Astrocyte (in vitro differentiated cells and primary cell): ENCODE measurements at regions not wholly inside any gene's neighbourhood (a gene's known extent, or its start where the extent isn't known, plus 50 kb on each side); places are given as distances from the start of the nearest gene placed in this dataset.

Experiments used
- DNase-seq: peaks from one replicate; pipeline ENCODE4 v3.0.0-alpha.2; 2010; ENCODE audit warnings: low read depth
- FAIRE-seq: peaks from 2 replicates; lab custom pipeline; 2011; peaks lifted over from hg19 to GRCh38; lab: Jason Lieb, UNC
- H2AFZ ChIP-seq: 2 replicates; pipeline ENCODE4 v1.6.0; 2012; ENCODE audit warnings: low read depth, low read length, inconsistent platforms
- H3K27ac ChIP-seq: 2 replicates; pipeline ENCODE4 v1.5.1; 2011; ENCODE audit warnings: low read depth, low read length, inconsistent platforms
- H3K27me3 ChIP-seq: 2 replicates; pipeline ENCODE4 v1.6.0; 2011; ENCODE audit warnings: low read length, inconsistent platforms; ENCODE audit not compliant: insufficient read depth
- H3K36me3 ChIP-seq: 2 replicates; pipeline ENCODE4 v1.5.1; 2011; ENCODE audit warnings: low read length, inconsistent platforms; ENCODE audit not compliant: insufficient read depth
- H3K4me1 ChIP-seq: 2 replicates; pipeline ENCODE4 v1.5.1; 2011; ENCODE audit warnings: low read length, inconsistent platforms; ENCODE audit not compliant: insufficient read depth
- H3K4me2 ChIP-seq: 2 replicates; pipeline ENCODE4 v1.6.0; 2012; ENCODE audit warnings: low read length, inconsistent platforms
- H3K4me3 ChIP-seq: 2 replicates; pipeline ENCODE4 v1.5.1; 2011; ENCODE audit warnings: low read depth, mild to moderate bottlenecking, low read length, inconsistent platforms; ENCODE audit not compliant: insufficient read depth
- H3K79me2 ChIP-seq: 2 replicates; pipeline ENCODE4 v1.6.0; 2012; ENCODE audit warnings: mild to moderate bottlenecking, low read length, inconsistent platforms; ENCODE audit not compliant: insufficient read depth
- H3K9ac ChIP-seq: 2 replicates; pipeline ENCODE4 v1.6.0; 2012; ENCODE audit warnings: mild to moderate bottlenecking, low read length, inconsistent platforms
- H3K9me3 ChIP-seq: 2 replicates; pipeline ENCODE4 v1.5.1; 2012; ENCODE audit warnings: low read depth, mild to moderate bottlenecking, low read length, inconsistent platforms; ENCODE audit not compliant: insufficient read depth
- H4K20me1 ChIP-seq: 2 replicates; pipeline ENCODE4 v1.6.0; 2012; ENCODE audit warnings: low read length, inconsistent platforms; ENCODE audit not compliant: insufficient read depth
- H3K27ac Mint-ChIP-seq: one replicate; pipeline ENCODE4 v1.8.0; 2021; ENCODE audit warnings: mild to moderate bottlenecking, mixed read lengths; ENCODE audit not compliant: unreplicated experiment
- H3K27me3 Mint-ChIP-seq: one replicate; pipeline ENCODE4 v1.8.0; 2021; ENCODE audit warnings: low read depth, mixed read lengths; ENCODE audit not compliant: unreplicated experiment
- H3K36me3 Mint-ChIP-seq: one replicate; pipeline ENCODE4 v1.8.0; 2021; ENCODE audit warnings: low read depth, mixed read lengths; ENCODE audit not compliant: unreplicated experiment
- H3K4me1 Mint-ChIP-seq: one replicate; pipeline ENCODE4 v1.8.0; 2021; ENCODE audit warnings: low read depth, mixed read lengths; ENCODE audit not compliant: unreplicated experiment
- H3K4me3 Mint-ChIP-seq: one replicate; pipeline ENCODE4 v1.8.0; 2021; ENCODE audit warnings: mild to moderate bottlenecking, moderate library complexity, mixed read lengths; ENCODE audit not compliant: unreplicated experiment
- H3K9me3 Mint-ChIP-seq: one replicate; pipeline ENCODE4 v1.8.0; 2021; ENCODE audit warnings: mild to moderate bottlenecking, mixed read lengths; ENCODE audit not compliant: unreplicated experiment
- EZH2 ChIP-seq: IDR thresholded peaks from 2 replicates; pipeline ENCODE4 v1.6.1; 2012; ENCODE audit warnings: mild to moderate bottlenecking, low read length, inconsistent platforms; ENCODE audit not compliant: insufficient read depth
- TF ChIP-seq, protein P1 (sequence below): IDR thresholded peaks from 2 replicates; pipeline ENCODE4 v1.5.1; 2011; ENCODE audit warnings: low read depth, mild to moderate bottlenecking, inconsistent platforms, low read length, moderate library complexity; ENCODE audit not compliant: insufficient read depth

DNA sequence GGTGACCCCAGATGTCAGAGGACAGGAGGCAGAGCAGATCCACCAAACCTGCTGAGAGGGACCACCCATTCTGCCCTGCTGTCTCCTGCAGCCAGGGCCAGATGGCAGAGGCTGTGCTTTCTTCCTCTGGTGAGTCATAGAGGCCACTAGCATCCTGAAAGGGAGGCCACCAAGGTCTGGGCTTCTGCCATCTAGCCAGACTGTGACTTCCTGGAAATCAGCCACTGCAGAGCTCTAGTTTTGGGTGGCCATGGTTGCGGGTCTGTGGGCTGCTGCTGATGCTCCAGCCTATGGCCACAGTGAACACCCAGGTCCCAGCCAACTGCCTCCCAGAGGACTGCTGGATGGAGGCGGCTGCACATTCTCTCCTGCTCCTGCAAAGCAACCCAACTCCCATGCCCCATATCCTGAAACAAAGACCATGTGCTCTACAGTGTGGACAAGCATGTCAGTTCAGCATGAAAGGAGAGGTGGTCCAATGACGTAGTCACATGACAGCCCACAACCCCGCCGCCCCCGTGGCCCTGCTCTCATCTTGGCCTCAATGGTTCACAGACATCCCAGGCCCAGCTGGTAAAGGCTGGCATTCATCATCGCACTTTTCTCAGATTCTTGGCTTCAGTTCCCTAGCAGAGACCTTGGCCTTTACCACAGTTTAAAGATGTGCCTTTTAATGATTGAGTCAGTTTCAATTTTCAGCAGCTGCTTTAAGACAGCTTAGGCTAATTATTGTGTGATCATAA lies 73.9 kb upstream of the CXCL12 start:
- no peak overlapping the region for H2AFZ ChIP-seq
- H3K4me1 Mint-ChIP-seq: peaks cover 1% of the 10 kb centered on the region
- no peak for FAIRE-seq

GRCh38 chr10:44459671-44460070 lies 74.8 kb upstream of the CXCL12 start:
- H3K27me3 ChIP-seq: no peaks in the 10 kb centered on the region
- Mint-ChIP-seq H3K4me1 (peaks cover 1% of the 10 kb centered on the region), H3K27me3 (peaks cover 11% of the 10 kb centered on the region), H3K4me3 (no peak overlapping the region), H3K27ac (no peak overlapping the region), H3K36me3 (no peaks in the 10 kb centered on the region), H3K9me3 (peaks cover 8% of the 10 kb centered on the region)
- FAIRE-seq (no peak), DNase-seq (no peak)
- no peaks in the 10 kb centered on the region for H3K4me1 ChIP-seq
- H3K36me3 ChIP-seq: no peaks in the 10 kb centered on the region
- H2AFZ ChIP-seq: no peak overlapping the region
- no peak for TF ChIP-seq EZH2
- TF ChIP-seq, protein P1, sequence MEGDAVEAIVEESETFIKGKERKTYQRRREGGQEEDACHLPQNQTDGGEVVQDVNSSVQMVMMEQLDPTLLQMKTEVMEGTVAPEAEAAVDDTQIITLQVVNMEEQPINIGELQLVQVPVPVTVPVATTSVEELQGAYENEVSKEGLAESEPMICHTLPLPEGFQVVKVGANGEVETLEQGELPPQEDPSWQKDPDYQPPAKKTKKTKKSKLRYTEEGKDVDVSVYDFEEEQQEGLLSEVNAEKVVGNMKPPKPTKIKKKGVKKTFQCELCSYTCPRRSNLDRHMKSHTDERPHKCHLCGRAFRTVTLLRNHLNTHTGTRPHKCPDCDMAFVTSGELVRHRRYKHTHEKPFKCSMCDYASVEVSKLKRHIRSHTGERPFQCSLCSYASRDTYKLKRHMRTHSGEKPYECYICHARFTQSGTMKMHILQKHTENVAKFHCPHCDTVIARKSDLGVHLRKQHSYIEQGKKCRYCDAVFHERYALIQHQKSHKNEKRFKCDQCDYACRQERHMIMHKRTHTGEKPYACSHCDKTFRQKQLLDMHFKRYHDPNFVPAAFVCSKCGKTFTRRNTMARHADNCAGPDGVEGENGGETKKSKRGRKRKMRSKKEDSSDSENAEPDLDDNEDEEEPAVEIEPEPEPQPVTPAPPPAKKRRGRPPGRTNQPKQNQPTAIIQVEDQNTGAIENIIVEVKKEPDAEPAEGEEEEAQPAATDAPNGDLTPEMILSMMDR: no peak
- no peaks in the 10 kb centered on the region for H3K79me2 ChIP-seq
- no peak overlapping the region for H3K9ac ChIP-seq
- H3K4me2 ChIP-seq: no peak overlapping the region
- no peaks in the 10 kb centered on the region for H3K9me3 ChIP-seq
- H3K4me3 ChIP-seq: no peak overlapping the region
- H3K27ac ChIP-seq: no peak overlapping the region
- no peaks in the 10 kb centered on the region for H4K20me1 ChIP-seq

More for the DNA sequence above, 73.9 kb upstream of the CXCL12 start:
- Histone ChIP-seq H3K9me3 (no peaks in the 10 kb centered on the region), H3K27ac (no peak overlapping the region), H3K9ac (no peak overlapping the region), H3K27me3 (no peaks in the 10 kb centered on the region), H4K20me1 (no peaks in the 10 kb centered on the region), H3K36me3 (no peaks in the 10 kb centered on the region), H3K4me3 (no peak overlapping the region), H3K4me1 (no peaks in the 10 kb centered on the region), H3K4me2 (no peak overlapping the region), H3K79me2 (no peaks in the 10 kb centered on the region)
- no peak overlapping the region for H3K4me3 Mint-ChIP-seq
- H3K9me3 Mint-ChIP-seq: peaks cover 8% of the 10 kb centered on the region
- no peak overlapping the region for H3K27ac Mint-ChIP-seq
- DNase-seq: no peak
- H3K27me3 Mint-ChIP-seq: peaks cover 11% of the 10 kb centered on the region
- H3K36me3 Mint-ChIP-seq: no peaks in the 10 kb centered on the region
- TF ChIP-seq, protein P1: no peak
- TF ChIP-seq EZH2: no peak

GRCh38 chr10:44460416-44460815 lies 75.5 kb upstream of the CXCL12 start:
- Mint-ChIP-seq H3K4me1 (peaks cover 5% of the 10 kb centered on the region), H3K36me3 (no peaks in the 10 kb centered on the region), H3K27ac (no peak overlapping the region), H3K27me3 (peaks cover 11% of the 10 kb centered on the region), H3K9me3 (peaks cover 8% of the 10 kb centered on the region), H3K4me3 (no peak overlapping the region)
- H2AFZ ChIP-seq: no peak overlapping the region
- FAIRE-seq: no peak
- H3K9ac ChIP-seq: no peak overlapping the region
- no peaks in the 10 kb centered on the region for H3K9me3 ChIP-seq
- H3K4me1 ChIP-seq: peaks cover 2% of the 10 kb centered on the region
- no peak overlapping the region for H3K4me3 ChIP-seq
- H3K27ac ChIP-seq: no peak overlapping the region
- no peaks in the 10 kb centered on the region for H3K79me2 ChIP-seq
- TF ChIP-seq EZH2: no peak
- TF ChIP-seq, protein P1: no peak
- no peak overlapping the region for H3K4me2 ChIP-seq
- no peaks in the 10 kb centered on the region for H4K20me1 ChIP-seq
- no peaks in the 10 kb centered on the region for H3K27me3 ChIP-seq
- no peak for DNase-seq
- no peaks in the 10 kb centered on the region for H3K36me3 ChIP-seq
